A673 (cell line): ENCODE measurements at regions not wholly inside any gene's neighbourhood (a gene's known extent, or its start where the extent isn't known, plus 50 kb on each side); places are given as distances from the start of the nearest gene placed in this dataset.

Source experiments
- CTCF ChIP-seq: fragments of 300-800, 200-600 bp; sonication (generic); conservative IDR thresholded peaks from 2 replicates; pipeline ENCODE4 v1.5.1; 2017; ENCODE audit warnings: low read depth, mild to moderate bottlenecking, antibody characterized with exemption, low read length, moderate library complexity, mixed read lengths
- EZH2 ChIP-seq: fragments of 200-600 bp; sonication (generic); IDR thresholded peaks from 2 replicates; pipeline ENCODE4 v1.6.1; 2017; ENCODE audit warnings: borderline replicate concordance, low read depth, mild to moderate bottlenecking, mixed read lengths, antibody characterized with exemption, low read length; ENCODE audit not compliant: poor library complexity, severe bottlenecking

- no peak for TF ChIP-seq CTCF
- no peak for TF ChIP-seq EZH2
These were observed 84.9 kb upstream of the SDK2 start for GRCh38 chr17:73729101-73729500.
